GOT3 (cell line): ENCODE measurements at regions not wholly inside any gene's neighbourhood (a gene's known extent, or its start where the extent isn't known, plus 50 kb on each side); places are given as distances from the start of the nearest gene placed in this dataset.
"Not testable (repeated sequence)": the region's sequence is repeated elsewhere in the genome, so short reads cannot be mapped to it uniquely, and the experiment has no call there.

Experiments
- DNase-seq: peaks from one replicate; lab custom pipeline; 2025; ENCODE audit warnings: mixed read lengths; lab: John Stamatoyannopoulos, UW

GRCh38 chr4:138398322-138398721 is 156.2 kb upstream of the SLC7A11 start:
- no peak for DNase-seq

DNA sequence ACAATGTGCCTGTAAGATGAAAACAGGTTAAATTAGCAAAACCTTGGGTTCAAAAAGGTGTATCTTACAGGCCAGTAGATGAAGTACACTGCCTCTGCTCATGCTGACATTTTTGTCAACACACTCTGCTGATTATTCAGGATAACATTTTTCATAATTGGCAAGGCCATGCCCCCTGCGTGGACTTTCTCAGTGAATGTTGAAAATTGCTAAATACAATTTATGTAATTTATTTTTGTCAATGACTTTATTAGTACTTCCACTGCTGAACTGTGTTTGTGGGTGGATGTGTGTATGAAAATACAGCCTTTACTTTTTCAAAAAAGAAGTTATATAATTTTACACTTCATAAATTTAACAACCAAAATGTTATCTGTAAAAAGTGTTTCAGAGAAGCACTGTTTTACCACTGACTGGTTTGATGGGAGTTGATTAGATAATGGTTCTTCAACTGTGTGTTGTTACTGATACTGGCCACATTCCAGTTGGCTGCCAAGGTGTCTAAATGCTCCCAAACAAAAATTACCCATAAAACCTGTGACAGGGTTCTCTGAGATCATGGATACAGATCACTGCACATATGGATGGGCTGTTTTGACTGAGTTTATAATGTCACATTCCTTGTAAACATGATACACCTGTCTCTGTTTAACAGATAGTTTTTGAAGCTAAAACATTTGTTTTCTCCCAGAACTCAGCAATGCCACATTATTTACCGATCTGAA is 151.9 kb upstream of the SLC7A11 start:
- no peak for DNase-seq

- DNase-seq, result no peak
Observed at GRCh38 chr4:138392751-138393308, 150.7 kb upstream of the SLC7A11 start.

GRCh38 chr4:138389976-138390685 is 148.0 kb upstream of the SLC7A11 start:
- no peak for DNase-seq

GRCh38 chr4:138374947-138375346 is 132.8 kb upstream of the SLC7A11 start:
- DNase-seq, result no peak

DNA sequence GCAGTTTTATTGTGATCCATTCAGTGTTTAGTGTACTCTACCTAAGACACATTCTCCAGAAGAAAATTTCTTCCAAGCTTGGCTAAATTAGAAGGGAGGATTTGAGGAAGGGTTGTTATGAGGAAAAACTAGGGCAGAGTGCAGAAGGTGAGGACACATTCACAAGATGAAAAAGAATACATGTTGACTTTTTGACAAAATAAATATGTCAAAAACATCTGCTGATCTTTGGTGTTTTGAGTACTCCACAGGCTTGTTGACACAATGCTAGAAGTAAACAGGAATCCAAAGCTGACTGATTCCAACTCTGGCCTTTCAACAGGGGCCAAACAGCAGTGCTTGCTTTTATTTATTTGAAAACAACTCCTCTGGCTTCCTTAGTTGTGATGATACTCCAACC is 125.8 kb upstream of the SLC7A11 start:
- DNase-seq, result no peak

- not testable (repeated sequence) for DNase-seq
Observed at GRCh38 chr4:138352446-138352845, 110.3 kb upstream of the SLC7A11 start.

GRCh38 chr4:138348055-138348454 is 105.9 kb upstream of the SLC7A11 start:
- no peak for DNase-seq

GRCh38 chr4:138347561-138347960 is 105.4 kb upstream of the SLC7A11 start:
- no peak for DNase-seq

GRCh38 chr4:138344851-138345250 is 102.7 kb upstream of the SLC7A11 start:
- no peak for DNase-seq

- no peak for DNase-seq
Observed at GRCh38 chr4:138344054-138344453, 101.9 kb upstream of the SLC7A11 start.

- DNase-seq, result no peak
Observed at GRCh38 chr4:138341739-138342415, 99.7 kb upstream of the SLC7A11 start.

- DNase-seq, result no peak
Observed at GRCh38 chr4:138338840-138339239, 96.7 kb upstream of the SLC7A11 start.

- DNase-seq, result not testable (repeated sequence)
Observed at GRCh38 chr4:138338222-138338621, 96.1 kb upstream of the SLC7A11 start.

DNA sequence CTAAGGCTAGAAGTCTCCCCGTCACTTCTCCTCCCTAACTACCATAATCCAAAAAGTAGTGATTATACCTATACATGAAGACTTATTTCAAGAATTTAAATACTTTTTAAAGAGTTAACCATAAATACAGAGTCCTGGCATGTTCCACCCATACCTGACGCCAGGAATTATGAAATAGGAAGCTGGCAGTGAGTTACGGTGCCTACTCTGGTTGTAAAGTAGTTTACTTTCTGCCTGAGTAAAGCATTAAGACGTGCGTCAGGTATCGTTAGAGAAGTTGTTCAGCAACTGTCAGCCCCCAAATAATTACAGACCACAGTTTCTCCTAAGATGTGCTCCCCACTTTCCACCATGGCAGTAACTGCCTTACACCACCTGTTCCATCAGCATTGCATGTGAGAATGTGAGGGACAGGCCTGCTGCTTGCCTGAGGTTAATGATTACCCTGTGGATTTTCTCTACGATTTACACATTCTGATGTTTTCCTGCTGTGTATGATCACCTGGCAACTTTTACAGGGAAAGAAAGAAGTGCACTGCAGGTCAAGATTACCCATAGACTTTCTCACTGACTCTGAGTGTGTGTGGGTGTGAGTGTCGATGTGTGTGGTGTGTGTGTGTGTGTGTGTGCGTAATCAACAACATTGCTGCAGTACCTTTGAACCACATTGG is 92.3 kb upstream of the SLC7A11 start:
- no peak for DNase-seq

DNA sequence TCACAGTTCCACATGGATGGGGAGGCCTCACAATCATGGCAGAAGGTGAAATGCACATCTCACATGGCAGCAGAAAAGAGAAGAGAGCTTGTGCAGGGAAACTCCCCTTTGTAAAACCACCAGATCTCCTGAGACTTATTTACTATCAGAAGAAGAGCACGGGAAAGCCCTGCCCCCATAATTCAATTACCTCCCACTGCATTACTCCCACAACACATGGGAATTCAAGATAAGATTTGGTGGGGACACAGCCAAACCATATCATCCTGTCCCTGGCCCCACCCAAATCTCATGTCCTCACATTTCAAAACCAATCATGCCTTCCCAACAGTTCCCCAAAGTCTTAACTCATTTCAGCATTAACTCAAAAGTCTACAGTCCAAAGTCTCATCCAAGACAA is 90.3 kb upstream of the SLC7A11 start:
- DNase-seq, result not testable (repeated sequence)

GRCh38 chr4:138330531-138330930 is 88.4 kb upstream of the SLC7A11 start:
- DNase-seq, result no peak

- no peak for DNase-seq
Observed at GRCh38 chr4:138329506-138330070, 87.4 kb upstream of the SLC7A11 start.

DNA sequence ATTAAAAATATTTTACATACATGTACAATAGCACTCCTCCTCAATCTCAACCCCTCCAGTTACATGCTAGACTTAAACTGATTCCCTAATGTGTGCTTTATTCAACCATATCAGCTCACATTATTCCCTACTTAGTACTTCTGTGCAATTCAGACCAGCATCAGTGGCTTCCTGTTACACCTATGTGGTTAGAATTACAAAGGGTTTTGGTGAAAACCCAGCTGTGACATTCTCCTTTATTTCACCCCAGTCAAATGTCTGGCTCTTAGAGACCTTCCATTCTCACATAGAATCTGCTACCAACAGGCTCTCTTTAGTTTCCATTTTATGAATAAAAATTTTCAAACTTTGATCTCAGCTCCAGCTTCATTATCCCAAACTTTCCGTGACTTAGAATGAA is 85.2 kb upstream of the SLC7A11 start:
- DNase-seq, result no peak

DNA sequence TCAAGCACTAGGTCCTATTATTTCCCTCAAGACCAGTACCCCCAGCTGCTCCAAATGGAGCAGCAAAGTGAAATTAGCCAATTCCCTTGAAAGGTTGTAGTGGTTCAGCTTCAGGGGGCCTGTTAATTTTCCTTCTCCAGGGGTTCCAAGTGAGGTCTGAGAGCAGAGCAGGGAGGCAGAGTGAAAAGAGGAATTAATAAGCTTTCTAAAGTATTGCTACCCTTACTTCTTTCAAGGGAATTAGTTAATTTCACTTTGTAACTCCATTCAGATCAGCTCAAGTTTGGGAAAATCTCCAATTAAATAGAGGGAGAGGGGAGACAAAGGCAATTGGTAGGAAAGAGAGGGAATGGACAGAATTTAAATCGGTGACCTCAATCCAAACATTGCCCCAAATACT is 78.7 kb upstream of the SLC7A11 start:
- no peak for DNase-seq

DNA sequence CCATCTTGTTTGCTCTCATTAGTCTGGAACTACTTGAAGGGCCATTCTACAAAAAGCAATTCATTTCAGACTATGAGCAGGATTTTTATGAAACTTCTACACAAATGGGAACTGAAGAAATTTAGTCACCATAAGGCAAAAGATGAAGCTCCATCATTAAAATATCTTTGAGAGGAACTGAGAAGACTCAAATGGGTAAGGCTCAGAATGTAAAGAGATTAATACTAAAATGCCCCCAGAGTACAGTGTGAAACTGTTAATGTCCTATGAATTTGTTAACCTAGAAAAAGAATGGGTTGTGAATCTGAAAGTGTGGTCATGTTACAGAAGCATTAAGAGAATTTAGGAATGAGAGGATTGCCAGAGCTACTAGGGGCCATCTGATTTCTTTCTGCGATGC is 77.9 kb upstream of the SLC7A11 start:
- DNase-seq, result no peak
